Adipose tissue (tissue), 3 donors: ENCODE measurements at regions not wholly inside any gene's neighbourhood (a gene's known extent, or its start where the extent isn't known, plus 50 kb on each side); places are given as distances from the start of the nearest gene placed in this dataset.
"Not testable (repeated sequence)": the region's sequence is repeated elsewhere in the genome, so short reads cannot be mapped to it uniquely, and the experiment has no call there.

ENCODE experiments used
- H3K27ac ChIP-seq: one replicate; pipeline ENCODE4 v1.5.1; 2013; ENCODE audit warnings: low read depth, low read length
- WGBS, 3 donors: extraction: QIAGEN DNeasy Blood & Tissue Kit; methylation state at CpG; one replicate each; pipeline ENCODE4 v1.1.7; 2013; 5-methylcytosine and 5-hydroxymethylcytosine counted together
- donor health status: healthy with polysubstance abuse.
- donor health status: Bipolar disorder and iron deficiency.
- donor health status: healthy.

DNA sequence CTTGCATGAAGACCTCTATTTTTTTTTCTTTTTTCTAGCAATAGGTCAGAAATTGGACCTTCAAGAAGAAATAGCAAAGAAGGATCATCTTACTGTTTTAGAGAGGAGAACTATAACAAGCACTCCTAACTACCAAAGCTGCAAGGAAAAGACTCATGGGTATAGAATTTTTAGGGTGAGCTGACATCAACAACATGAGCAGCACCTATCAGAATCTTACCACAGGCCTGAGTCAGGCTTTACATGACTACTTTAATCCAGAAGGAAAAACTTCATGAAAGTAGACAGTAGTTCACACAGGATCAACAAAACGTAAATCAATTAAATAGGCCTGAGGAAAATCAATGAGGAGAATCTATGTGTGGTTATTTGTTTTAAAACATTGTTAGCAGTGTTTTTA is 130.5 kb downstream of the FAM76B start:
- H3K27ac ChIP-seq: no peak overlapping the region
- WGBS, 3 donors: 60 to 82% (median 70%) methylated on average over 1 of the region's 1 CpG

DNA sequence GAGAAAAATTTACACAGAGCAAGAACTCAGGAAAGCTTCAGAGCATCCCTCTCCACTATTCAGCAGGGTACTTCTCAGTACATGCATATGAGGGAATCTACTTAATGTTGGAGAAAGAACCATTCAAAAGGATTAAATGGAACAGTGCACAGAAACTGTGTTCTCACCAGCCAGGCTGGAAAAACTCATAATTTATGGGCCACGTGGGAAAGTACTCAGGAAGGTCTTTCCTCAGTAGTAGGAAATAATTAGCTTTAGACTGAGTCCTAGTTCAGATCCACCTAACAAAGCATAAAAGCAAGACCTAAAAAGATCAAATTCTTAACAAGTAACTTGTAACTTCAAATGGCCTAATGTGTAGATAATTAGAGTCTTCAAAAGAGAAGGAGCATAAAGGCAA is 134.0 kb downstream of the FAM76B start:
- 14 to 52% (median 36%) methylated on average over 1 of the region's 1 CpG for WGBS, 3 donors
- H3K27ac ChIP-seq: no peak overlapping the region

GRCh38 chr11:95653680-95654079 is 135.9 kb downstream of the FAM76B start:
- H3K27ac ChIP-seq: no peak overlapping the region
- 57 to 95% (median 93%) methylated on average over 1 of the region's 1 CpG for WGBS, 3 donors

GRCh38 chr11:95653099-95653498 is 136.5 kb downstream of the FAM76B start:
- 86 to 98% (median 92%) methylated on average over 5 of the region's 5 CpGs for WGBS, 3 donors

GRCh38 chr11:95652002-95652472 is 137.5 kb downstream of the FAM76B start:
- H3K27ac ChIP-seq: no peak overlapping the region

More at GRCh38 chr11:95653099-95653498, 136.5 kb downstream of the FAM76B start:
- H3K27ac ChIP-seq: no peak overlapping the region

DNA sequence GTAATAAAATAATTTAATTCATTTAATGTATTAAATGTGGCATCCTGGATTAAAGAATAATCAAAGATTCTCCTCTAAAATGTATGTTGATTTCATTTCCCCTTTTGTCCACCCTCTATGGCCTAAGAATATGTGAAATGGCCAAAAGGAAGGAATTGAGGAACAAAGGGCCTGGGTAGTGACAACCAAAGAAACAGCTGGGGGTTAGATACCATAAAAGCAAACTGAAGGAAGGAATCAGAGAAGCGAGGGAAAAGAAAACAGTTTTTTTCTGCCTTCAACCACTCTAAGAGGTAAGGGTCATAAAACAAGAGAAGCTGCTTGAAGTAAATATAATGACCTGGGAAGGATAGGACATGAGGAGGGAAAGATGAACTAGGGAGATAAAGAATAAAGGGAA is 139.3 kb downstream of the FAM76B start:
- 48 to 77% (median 58%) methylated on average over 1 of the region's 1 CpG for WGBS, 3 donors
- H3K27ac ChIP-seq: no peak overlapping the region

More at GRCh38 chr11:95652002-95652472, 137.5 kb downstream of the FAM76B start:
- 35 to 38% (median 38%) methylated on average over 3 of the region's 3 CpGs for WGBS, 3 donors

GRCh38 chr11:95647871-95648270 is 141.7 kb downstream of the FAM76B start:
- 42 to 65% (median 61%) methylated on average over 2 of the region's 2 CpGs for WGBS, 3 donors
- H3K27ac ChIP-seq: no peak overlapping the region

DNA sequence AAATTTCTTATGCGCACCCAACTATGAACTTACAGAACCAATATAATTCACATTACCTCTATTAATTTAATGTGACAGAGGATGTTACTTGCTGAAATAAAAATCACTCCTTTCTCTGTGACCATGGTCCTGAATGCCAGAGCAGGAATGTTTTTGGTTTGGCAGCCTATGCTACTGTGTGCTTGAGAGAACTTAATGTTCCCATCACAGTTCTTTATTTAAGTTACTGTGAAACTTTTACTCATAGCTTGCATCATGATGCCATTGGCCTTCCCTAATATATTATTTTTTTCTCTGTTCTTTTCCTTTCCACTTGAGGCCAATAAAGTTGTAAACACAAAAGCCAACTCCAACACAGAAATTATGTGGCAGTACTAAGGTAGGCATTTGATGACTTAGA is 142.2 kb downstream of the FAM76B start:
- H3K27ac ChIP-seq: no peak overlapping the region
- 98 to 99% (median 98%) methylated on average over 1 of the region's 1 CpG for WGBS, 3 donors

GRCh38 chr11:95641495-95641894 is 148.1 kb downstream of the FAM76B start:
- H3K27ac ChIP-seq: no peak overlapping the region
- 40 to 66% (median 61%) methylated on average over 3 of the region's 3 CpGs for WGBS, 3 donors

- WGBS, 3 donors: 80 to 97% (median 89%) methylated on average over 1 of the region's 1 CpG
- no peak overlapping the region for H3K27ac ChIP-seq
Observed at GRCh38 chr11:95638501-95638900, 151.1 kb downstream of the FAM76B start.

GRCh38 chr11:95625164-95625900 is 164.2 kb downstream of the FAM76B start:
- no peak overlapping the region for H3K27ac ChIP-seq
- 57 to 81% (median 78%) methylated on average over 7 of the region's 7 CpGs for WGBS, 3 donors

DNA sequence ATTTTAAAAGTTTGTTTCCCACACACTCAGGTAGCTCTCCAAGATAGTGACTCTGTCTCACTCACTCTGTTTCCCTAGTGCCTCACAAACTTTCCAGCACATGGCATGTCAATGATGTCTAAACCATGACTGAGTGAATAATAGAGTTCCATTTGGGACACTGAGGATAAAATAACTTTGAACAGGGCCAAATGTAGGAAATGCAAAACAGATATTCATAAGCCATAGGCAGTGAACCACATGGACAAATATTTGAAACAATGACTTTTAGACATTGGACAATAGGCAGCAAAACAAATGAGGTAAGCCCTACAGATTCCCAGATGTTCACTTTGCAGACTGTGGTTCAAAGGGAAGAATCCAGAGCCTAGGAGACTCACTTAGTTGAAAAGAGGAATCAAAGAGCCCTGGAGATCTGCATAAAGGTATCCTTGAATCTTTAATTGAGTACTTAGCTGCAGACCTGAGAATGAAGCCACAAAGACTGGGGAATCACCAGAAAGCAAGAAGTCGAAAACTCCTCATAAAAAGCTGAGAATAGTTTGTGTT is 173.3 kb downstream of the FAM76B start:
- 83 to 98% (median 83%) methylated on average over 1 of the region's 1 CpG for WGBS, 3 donors
- no peak overlapping the region for H3K27ac ChIP-seq

DNA sequence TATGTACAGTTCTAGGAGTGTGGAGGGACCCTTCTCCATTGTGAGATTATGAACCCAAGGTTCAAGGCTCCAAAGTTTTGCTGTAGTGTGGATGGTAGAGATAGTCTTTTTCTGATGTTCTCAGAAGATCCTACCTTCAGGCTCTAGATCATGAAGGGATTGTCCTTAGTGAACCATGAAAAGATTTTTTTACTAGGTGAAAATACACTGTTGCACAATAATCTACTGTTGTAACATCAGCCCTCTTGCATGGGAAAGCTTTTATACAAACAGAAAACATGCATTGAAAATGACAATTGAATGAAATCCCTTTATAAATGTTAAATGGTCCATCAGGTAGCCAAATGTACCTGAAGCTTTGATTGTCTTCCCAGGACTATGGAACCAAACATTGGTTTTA is 177.8 kb downstream of the FAM76B start:
- H3K27ac ChIP-seq: no peak overlapping the region

DNA sequence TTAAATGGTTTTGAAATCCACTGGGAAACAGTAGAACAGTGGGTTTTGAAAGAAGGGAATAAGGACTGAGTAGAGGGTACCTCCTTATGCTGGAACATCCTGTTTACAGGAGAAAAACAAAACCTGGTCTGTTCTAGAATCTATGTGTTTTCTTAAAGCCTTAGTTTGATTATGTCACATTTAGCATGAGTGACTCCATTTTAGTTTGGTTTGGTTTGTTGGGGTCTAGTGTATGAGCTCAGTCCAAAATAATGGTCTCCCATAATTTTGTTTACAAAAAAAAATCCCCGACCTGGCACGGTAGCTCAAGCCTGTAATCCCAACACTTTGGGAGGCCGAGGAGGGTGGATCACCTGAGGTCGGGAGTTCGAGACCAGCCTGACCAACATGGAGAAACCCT is 179.4 kb downstream of the FAM76B start:
- not testable (repeated sequence) for H3K27ac ChIP-seq
- WGBS, 3 donors: 93 to 99% (median 96%) methylated on average over 5 of the region's 5 CpGs

GRCh38 chr11:95608093-95608492 is 181.5 kb downstream of the FAM76B start:
- WGBS, 3 donors: 95 to 100% (median 96%) methylated on average over 1 of the region's 1 CpG
- no peak overlapping the region for H3K27ac ChIP-seq

DNA sequence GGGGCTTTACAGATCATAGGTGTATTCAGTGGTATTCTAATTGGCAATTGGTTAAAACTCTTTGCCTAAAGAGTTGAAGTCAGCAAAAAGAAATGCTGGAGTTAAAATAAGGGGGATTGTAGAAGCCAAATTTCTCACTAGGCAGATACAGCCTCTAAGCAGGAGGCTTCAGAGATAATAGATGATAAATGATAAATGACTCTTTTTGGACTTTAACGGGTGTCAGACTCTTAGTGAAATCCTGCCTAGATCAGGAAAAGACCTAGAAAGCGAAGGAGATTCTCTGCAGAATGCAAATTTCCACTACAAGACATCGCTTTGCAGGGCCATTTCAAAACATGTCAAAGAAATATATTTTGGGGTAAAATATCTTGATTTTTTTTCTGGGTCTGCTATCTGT is 182.8 kb downstream of the FAM76B start:
- WGBS, 3 donors: 81 to 93% (median 92%) methylated on average over 3 of the region's 3 CpGs

GRCh38 chr11:95605271-95605940 is 184.2 kb downstream of the FAM76B start:
- WGBS, 3 donors: 55 to 81% (median 69%) methylated on average over 3 of the region's 3 CpGs
- no peak overlapping the region for H3K27ac ChIP-seq

More for the DNA sequence above, 182.8 kb downstream of the FAM76B start:
- no peak overlapping the region for H3K27ac ChIP-seq

GRCh38 chr11:95599959-95600586 is 189.5 kb downstream of the FAM76B start:
- no peak overlapping the region for H3K27ac ChIP-seq
- WGBS, 3 donors: 64 to 72% (median 69%) methylated on average over 2 of the region's 2 CpGs

GRCh38 chr11:95595973-95596489 is 193.6 kb downstream of the FAM76B start:
- no peak overlapping the region for H3K27ac ChIP-seq
- 85 to 87% (median 86%) methylated on average over 2 of the region's 2 CpGs for whole genome bisulfite sequencing, 3 donors
